ENCODE measurements at regions not wholly inside any gene's neighbourhood (a gene's known extent, or its start where the extent isn't known, plus 50 kb on each side); places are given as distances from the start of the nearest gene placed in this dataset.

DNA sequence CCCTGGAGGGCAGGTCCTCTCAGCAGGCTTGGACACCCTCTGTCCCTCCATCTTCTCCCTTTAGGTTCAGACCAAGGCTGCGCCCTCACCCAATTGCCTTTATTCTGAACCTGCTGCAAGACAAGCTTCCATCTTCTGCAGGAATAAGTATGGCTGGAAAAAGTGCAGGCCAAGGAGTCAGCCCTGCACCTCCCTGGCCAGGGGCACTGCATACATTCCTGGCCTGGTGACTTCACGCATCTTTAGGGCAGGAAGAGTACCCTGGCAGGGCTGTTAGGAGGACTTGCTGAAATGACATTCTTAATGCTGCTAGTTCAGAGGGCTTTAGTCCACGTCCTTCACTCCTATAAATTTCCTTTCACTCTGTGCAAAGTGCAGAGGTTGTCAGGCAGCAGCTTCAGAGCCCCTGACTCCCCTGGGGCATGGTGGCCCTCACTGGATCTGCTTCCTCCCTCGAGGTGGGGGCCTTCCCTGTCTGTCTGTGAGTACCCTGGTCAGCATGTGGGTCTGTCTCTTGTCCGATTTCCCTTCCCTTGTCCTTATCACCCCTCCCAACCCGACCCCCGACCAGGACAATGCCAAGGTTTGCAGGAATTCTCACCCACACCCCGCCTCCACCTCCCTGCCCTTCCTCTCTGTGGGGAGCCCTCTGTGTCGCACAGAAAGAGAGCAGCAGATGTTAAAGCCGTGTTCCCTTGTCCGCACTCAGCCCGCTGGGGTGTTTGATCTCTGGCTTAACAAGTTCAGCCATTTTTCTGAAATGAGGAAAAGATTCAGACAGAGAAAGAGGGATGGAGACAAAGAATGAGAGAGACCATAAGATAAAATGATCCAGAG, 124.5 kb upstream of the SYT13 start:
- Histone ChIP-seq H3K4me1 (ENCODE audit: insufficient read depth, low read length) (peaks cover 9% of the 10 kb centered on the region; the same call in 1 of the 2 replicates), H2BK15ac (ENCODE audit: low read depth, low read length) (no peak overlapping the region)
- peaks cover 37 to 43% of the 10 kb centered on the region in 2 experiments for H3K4me1 Mint-ChIP-seq

More for the DNA sequence above, 124.5 kb upstream of the SYT13 start:
- no peak overlapping the region for H3K9ac ChIP-seq (ENCODE audit: extremely low read depth, insufficient read length, low read length)
- no peak overlapping the region for H3K4ac ChIP-seq (ENCODE audit: low read depth, low read length)
- H2BK20ac ChIP-seq (ENCODE audit: low read depth, low read length, poor library complexity, severe bottlenecking) = no peak overlapping the region
- no peaks in the 10 kb centered on the region for H3K27me3 ChIP-seq (ENCODE audit: insufficient read depth, low read length)
- no peak overlapping the region for H4K5ac ChIP-seq (ENCODE audit: insufficient read length, low read depth, low read length)
- no peaks in the 10 kb centered on the region for H3K9me3 ChIP-seq (ENCODE audit: control insufficient read depth, low read depth, low read length)
- no peak overlapping the region for H4K91ac ChIP-seq (ENCODE audit: insufficient read length, low read depth, low read length)
- H3K18ac ChIP-seq (ENCODE audit: insufficient read length, low read depth, low read length) = no peak overlapping the region
- Mint-ChIP-seq H3K4me3 (peak overlapping the region; percentile 30 to 46), H3K9me3 (no peaks in the 10 kb centered on the region), H3K36me3 (ENCODE audit: insufficient read depth in 1 of 3, low read depth in 3 of 3) (no peaks in the 10 kb centered on the region; a peak in 1 of 7 replicates), H3K27ac (peak overlapping the region in 2 of 3 experiments; percentile 4 to 85; a peak in 4 of 7 replicates), H3K27me3 (ENCODE audit: low read depth) (peaks cover 13% of the 10 kb centered on the region)
- TF ChIP-seq, protein P1, sequence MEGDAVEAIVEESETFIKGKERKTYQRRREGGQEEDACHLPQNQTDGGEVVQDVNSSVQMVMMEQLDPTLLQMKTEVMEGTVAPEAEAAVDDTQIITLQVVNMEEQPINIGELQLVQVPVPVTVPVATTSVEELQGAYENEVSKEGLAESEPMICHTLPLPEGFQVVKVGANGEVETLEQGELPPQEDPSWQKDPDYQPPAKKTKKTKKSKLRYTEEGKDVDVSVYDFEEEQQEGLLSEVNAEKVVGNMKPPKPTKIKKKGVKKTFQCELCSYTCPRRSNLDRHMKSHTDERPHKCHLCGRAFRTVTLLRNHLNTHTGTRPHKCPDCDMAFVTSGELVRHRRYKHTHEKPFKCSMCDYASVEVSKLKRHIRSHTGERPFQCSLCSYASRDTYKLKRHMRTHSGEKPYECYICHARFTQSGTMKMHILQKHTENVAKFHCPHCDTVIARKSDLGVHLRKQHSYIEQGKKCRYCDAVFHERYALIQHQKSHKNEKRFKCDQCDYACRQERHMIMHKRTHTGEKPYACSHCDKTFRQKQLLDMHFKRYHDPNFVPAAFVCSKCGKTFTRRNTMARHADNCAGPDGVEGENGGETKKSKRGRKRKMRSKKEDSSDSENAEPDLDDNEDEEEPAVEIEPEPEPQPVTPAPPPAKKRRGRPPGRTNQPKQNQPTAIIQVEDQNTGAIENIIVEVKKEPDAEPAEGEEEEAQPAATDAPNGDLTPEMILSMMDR (conservative IDR thresholded peaks at IDR 0.05) = no peak
- H2AK5ac ChIP-seq (ENCODE audit: insufficient read length, low read length) = no peak overlapping the region
- H3K56ac ChIP-seq (ENCODE audit: insufficient read length, low read depth, low read length) = no peak overlapping the region
- no peak overlapping the region for H2BK12ac ChIP-seq (ENCODE audit: insufficient read length, low read depth, low read length)
- H2BK5ac ChIP-seq (ENCODE audit: insufficient read length, low read length) = no peak overlapping the region
- no peak overlapping the region for H2BK120ac ChIP-seq (ENCODE audit: low read depth, low read length, poor library complexity, severe bottlenecking)
- no peaks in the 10 kb centered on the region for H3K23me2 ChIP-seq (ENCODE audit: insufficient read length, low read depth, low read length, poor library complexity, severe bottlenecking)
- H4K8ac ChIP-seq (replicated peaks; ENCODE audit: insufficient read length, low read depth, low read length) = no peak overlapping the region
- peak overlapping the region; percentile 27 for H3K4me2 ChIP-seq (ENCODE audit: insufficient read depth, insufficient read length, low read length)
- WGBS (ENCODE audit: extremely low coverage, insufficient read length, low lambda C conversion rate) = no CpG with 5 or more reads among the region's 12 CpGs
- H3K79me2 ChIP-seq (ENCODE audit: insufficient read depth, low read length) = no peaks in the 10 kb centered on the region
- no peaks in the 10 kb centered on the region for H4K20me1 ChIP-seq (ENCODE audit: control insufficient read depth, insufficient read depth, insufficient read length)
- H3K14ac ChIP-seq (ENCODE audit: insufficient read depth, low read length) = 0 out of 2 replicates have a peak overlapping the region, but pooled peaks have one; percentile 3
- no peak overlapping the region for H3K23ac ChIP-seq (ENCODE audit: insufficient read length, low read depth, low read length)
- H3T11ph ChIP-seq (ENCODE audit: low read length) = no peak overlapping the region
- H3K79me1 ChIP-seq (ENCODE audit: insufficient read depth, low read depth, low read length, poor library complexity, severe bottlenecking) = no peaks in the 10 kb centered on the region
- peak; percentile 59 for DNase-seq
- H3K27ac ChIP-seq (ENCODE audit: insufficient read length, low read depth, low read length) = no peak overlapping the region
- no peak overlapping the region for H2AFZ ChIP-seq (ENCODE audit: low read length)

Data from H9 (cell line).